ENCODE measurements at regions not wholly inside any gene's neighbourhood (a gene's known extent, or its start where the extent isn't known, plus 50 kb on each side); places are given as distances from the start of the nearest gene placed in this dataset.

- TF ChIP-seq, protein P1, sequence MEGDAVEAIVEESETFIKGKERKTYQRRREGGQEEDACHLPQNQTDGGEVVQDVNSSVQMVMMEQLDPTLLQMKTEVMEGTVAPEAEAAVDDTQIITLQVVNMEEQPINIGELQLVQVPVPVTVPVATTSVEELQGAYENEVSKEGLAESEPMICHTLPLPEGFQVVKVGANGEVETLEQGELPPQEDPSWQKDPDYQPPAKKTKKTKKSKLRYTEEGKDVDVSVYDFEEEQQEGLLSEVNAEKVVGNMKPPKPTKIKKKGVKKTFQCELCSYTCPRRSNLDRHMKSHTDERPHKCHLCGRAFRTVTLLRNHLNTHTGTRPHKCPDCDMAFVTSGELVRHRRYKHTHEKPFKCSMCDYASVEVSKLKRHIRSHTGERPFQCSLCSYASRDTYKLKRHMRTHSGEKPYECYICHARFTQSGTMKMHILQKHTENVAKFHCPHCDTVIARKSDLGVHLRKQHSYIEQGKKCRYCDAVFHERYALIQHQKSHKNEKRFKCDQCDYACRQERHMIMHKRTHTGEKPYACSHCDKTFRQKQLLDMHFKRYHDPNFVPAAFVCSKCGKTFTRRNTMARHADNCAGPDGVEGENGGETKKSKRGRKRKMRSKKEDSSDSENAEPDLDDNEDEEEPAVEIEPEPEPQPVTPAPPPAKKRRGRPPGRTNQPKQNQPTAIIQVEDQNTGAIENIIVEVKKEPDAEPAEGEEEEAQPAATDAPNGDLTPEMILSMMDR (IDR thresholded peaks at IDR 0.05; ENCODE audit: insufficient read depth, low read depth, low read length): no peak
- no peak for TF ChIP-seq EZH2 (IDR thresholded peaks at IDR 0.05; ENCODE audit: insufficient read depth, low read length)
Observed at GRCh38 chr4:45920861-45921260, 203.0 kb downstream of the GABRG1 start.

Data from astrocyte (in vitro differentiated cells and primary cell).